ENCODE measurements at regions not wholly inside any gene's neighbourhood (a gene's known extent, or its start where the extent isn't known, plus 50 kb on each side); places are given as distances from the start of the nearest gene placed in this dataset.

DNA sequence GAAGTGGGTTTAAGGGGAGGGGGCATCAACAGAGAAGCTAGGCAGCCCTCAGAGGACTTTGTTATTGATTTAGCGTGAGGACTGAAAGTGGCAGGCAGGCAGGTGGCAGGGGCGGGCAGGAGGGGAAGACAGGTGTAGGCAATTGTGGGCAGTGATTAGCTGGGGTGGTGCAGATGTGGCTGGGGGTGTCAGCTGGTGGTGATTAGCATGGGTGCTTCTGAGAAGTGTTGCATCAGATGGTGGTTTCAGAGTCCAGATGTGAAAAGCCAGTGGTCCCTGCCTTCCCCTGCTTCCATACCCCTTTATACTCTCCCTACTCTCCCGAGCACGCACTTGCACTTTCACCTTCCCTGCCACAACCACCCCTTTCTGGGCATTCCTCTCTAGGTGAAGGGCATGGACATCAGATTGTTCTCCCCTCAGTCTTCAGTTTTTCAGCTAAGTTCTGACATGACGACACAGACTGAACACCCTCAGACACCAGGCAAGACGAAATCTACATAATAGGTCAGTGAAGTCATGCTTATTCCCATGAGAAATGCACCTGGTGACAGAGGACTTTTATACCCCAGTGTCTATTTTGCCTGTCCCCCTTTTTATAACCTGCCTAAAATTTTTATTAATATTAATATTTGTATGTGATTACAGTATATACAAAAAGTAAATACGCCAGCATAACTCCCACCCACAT, 435.7 kb upstream of the CADM1 start:
- no peak for DNase-seq (ENCODE audit: low spot score)
- Histone ChIP-seq H3K27ac (no peak overlapping the region), H3K9me3 (no peaks in the 10 kb centered on the region), H3K4me3 (no peak overlapping the region), H3K4me1 (replicated peaks) (no peaks in the 10 kb centered on the region), H3K27me3 (replicated peaks; ENCODE audit: insufficient read depth) (no peaks in the 10 kb centered on the region), H3K36me3 (no peaks in the 10 kb centered on the region)
- intact Hi-C loops (cut with DNase I): no loop called here
- WGBS: 92% methylated on average over 7 of the region's 7 CpGs
- TF ChIP-seq POLR2A (IDR thresholded peaks at IDR 0.05) (no peak), POLR2AphosphoS5 (IDR thresholded peaks at IDR 0.05) (no peak)
- TF ChIP-seq, protein P1, sequence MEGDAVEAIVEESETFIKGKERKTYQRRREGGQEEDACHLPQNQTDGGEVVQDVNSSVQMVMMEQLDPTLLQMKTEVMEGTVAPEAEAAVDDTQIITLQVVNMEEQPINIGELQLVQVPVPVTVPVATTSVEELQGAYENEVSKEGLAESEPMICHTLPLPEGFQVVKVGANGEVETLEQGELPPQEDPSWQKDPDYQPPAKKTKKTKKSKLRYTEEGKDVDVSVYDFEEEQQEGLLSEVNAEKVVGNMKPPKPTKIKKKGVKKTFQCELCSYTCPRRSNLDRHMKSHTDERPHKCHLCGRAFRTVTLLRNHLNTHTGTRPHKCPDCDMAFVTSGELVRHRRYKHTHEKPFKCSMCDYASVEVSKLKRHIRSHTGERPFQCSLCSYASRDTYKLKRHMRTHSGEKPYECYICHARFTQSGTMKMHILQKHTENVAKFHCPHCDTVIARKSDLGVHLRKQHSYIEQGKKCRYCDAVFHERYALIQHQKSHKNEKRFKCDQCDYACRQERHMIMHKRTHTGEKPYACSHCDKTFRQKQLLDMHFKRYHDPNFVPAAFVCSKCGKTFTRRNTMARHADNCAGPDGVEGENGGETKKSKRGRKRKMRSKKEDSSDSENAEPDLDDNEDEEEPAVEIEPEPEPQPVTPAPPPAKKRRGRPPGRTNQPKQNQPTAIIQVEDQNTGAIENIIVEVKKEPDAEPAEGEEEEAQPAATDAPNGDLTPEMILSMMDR (IDR thresholded peaks at IDR 0.05): no peak

GRCh38 chr11:115939104-115939730, 435.0 kb upstream of the CADM1 start:
- TF ChIP-seq, protein P1 (IDR thresholded peaks at IDR 0.05): no peak
- no peak for TF ChIP-seq POLR2AphosphoS5 (IDR thresholded peaks at IDR 0.05)
- TF ChIP-seq POLR2A (IDR thresholded peaks at IDR 0.05): no peak
- DNase-seq (ENCODE audit: low spot score): no peak
- Histone ChIP-seq H3K4me3 (no peak overlapping the region), H3K27me3 (replicated peaks; ENCODE audit: insufficient read depth) (no peaks in the 10 kb centered on the region), H3K27ac (no peak overlapping the region), H3K36me3 (no peaks in the 10 kb centered on the region), H3K4me1 (replicated peaks) (no peaks in the 10 kb centered on the region), H3K9me3 (no peaks in the 10 kb centered on the region)
- 44% methylated on average over 6 of the region's 6 CpGs for WGBS
- intact Hi-C loops (cut with DNase I): no loop called here

DNA sequence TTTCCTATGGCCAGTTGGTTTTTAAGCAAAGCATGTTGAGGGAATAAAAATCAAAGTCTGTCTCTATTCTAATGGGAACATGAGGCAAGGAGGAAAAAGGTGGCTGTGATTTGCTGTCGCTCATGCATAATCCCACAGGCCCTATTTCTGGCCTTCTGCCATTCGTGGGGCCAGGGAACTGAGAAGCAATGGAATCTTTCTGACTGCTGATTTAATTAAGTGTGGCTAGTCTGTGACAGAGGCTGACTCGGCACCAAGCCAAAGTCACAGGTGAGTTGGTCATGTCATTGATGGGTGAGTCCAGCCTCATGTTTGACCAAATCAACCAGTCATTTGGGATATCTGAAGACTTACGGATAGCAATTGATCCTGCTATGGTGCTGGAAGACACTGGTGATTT, 429.3 kb upstream of the CADM1 start:
- intact Hi-C loops (cut with DNase I): no loop called here
- TF ChIP-seq POLR2A (IDR thresholded peaks at IDR 0.05) (no peak), POLR2AphosphoS5 (IDR thresholded peaks at IDR 0.05) (no peak)
- TF ChIP-seq, protein P1 (IDR thresholded peaks at IDR 0.05): no peak
- Histone ChIP-seq H3K9me3 (no peaks in the 10 kb centered on the region), H3K4me3 (no peak overlapping the region), H3K4me1 (replicated peaks) (no peaks in the 10 kb centered on the region), H3K27ac (no peak overlapping the region), H3K27me3 (replicated peaks; ENCODE audit: insufficient read depth) (no peaks in the 10 kb centered on the region), H3K36me3 (no peaks in the 10 kb centered on the region)
- DNase-seq (ENCODE audit: low spot score): no peak
- 96% methylated on average over 4 of the region's 4 CpGs for WGBS

- no peak overlapping the region for H3K4me3 ChIP-seq
- no peak overlapping the region for H3K27ac ChIP-seq
- TF ChIP-seq POLR2A (IDR thresholded peaks at IDR 0.05): no peak
- TF ChIP-seq POLR2AphosphoS5 (IDR thresholded peaks at IDR 0.05): no peak
- TF ChIP-seq, protein P1 (IDR thresholded peaks at IDR 0.05): no peak
- H3K27me3 ChIP-seq (replicated peaks; ENCODE audit: insufficient read depth): no peaks in the 10 kb centered on the region
- intact Hi-C loops (cut with DNase I): no loop called here
- no peak for DNase-seq (ENCODE audit: low spot score)
- WGBS: 92% methylated on average over 1 of the region's 1 CpG
- no peaks in the 10 kb centered on the region for H3K36me3 ChIP-seq
- no peaks in the 10 kb centered on the region for H3K9me3 ChIP-seq
- H3K4me1 ChIP-seq (replicated peaks): no peaks in the 10 kb centered on the region
Observed at GRCh38 chr11:115931548-115932083, 427.4 kb upstream of the CADM1 start.

Data from prostate gland (tissue), 2 donors.